Suprapubic skin (tissue), 4 donors: ENCODE measurements at regions not wholly inside any gene's neighbourhood (a gene's known extent, or its start where the extent isn't known, plus 50 kb on each side); places are given as distances from the start of the nearest gene placed in this dataset.

Experiments
- DNase-seq, 2 donors: peaks; one replicate each; pipeline ENCODE4 v3.0.0-alpha.2; 2019; ENCODE audit warnings: low spot score in 2 of 2
- H3K27ac ChIP-seq: fragments of 200-600 bp; sonication (generic); one replicate; pipeline ENCODE4 v1.5.1; 2019
- H3K27me3 ChIP-seq: fragments of 200-600 bp; sonication (generic); one replicate; pipeline ENCODE4 v1.5.1; 2019
- H3K36me3 ChIP-seq: fragments of 200-600 bp; sonication (generic); one replicate; pipeline ENCODE4 v1.5.1; 2019
- H3K4me1 ChIP-seq: fragments of 200-600 bp; sonication (generic); one replicate; pipeline ENCODE4 v1.5.1; 2019
- H3K4me3 ChIP-seq: fragments of 200-600 bp; sonication (generic); one replicate; pipeline ENCODE4 v1.5.1; 2019; ENCODE audit warnings: mild to moderate bottlenecking
- H3K9me3 ChIP-seq: fragments of 200-600 bp; sonication (generic); one replicate; pipeline ENCODE4 v1.5.1; 2019
- EP300 ChIP-seq: sonication (generic); formaldehyde crosslinking; IDR thresholded peaks from one replicate; pipeline ENCODE4 v1.6.1; 2017; ENCODE audit warnings: antibody characterized with exemption
- POLR2A ChIP-seq, 2 donors: fragments of 450-650 bp; IDR thresholded peaks; one replicate each; pipeline ENCODE4 v1.6.1; 2017; ENCODE audit warnings: antibody characterized with exemption in 2 of 2, mild to moderate bottlenecking in 2 of 2, moderate library complexity in 2 of 2
- POLR2AphosphoS5 ChIP-seq, 3 donors: sonication (generic); formaldehyde crosslinking; IDR thresholded peaks; one replicate each; pipeline ENCODE4 v1.6.1; 2017; ENCODE audit warnings: antibody characterized with exemption in 3 of 3
- WGBS: methylation state at CpG from one replicate; pipeline ENCODE4 v1.1.5; 2018; 5-methylcytosine and 5-hydroxymethylcytosine counted together
- TF ChIP-seq, protein P1 (sequence below), 2 donors: fragments of 200-600 bp in 1 of 2; fragments of 450-650 bp in 1 of 2; sonication (generic) in 1 of 2; IDR thresholded peaks; one replicate each; pipeline ENCODE4 v1.5.1; 2016 to 2019; ENCODE audit warnings: antibody characterized with exemption in 2 of 2, mild to moderate bottlenecking in 1 of 2, moderate library complexity in 1 of 2

DNA sequence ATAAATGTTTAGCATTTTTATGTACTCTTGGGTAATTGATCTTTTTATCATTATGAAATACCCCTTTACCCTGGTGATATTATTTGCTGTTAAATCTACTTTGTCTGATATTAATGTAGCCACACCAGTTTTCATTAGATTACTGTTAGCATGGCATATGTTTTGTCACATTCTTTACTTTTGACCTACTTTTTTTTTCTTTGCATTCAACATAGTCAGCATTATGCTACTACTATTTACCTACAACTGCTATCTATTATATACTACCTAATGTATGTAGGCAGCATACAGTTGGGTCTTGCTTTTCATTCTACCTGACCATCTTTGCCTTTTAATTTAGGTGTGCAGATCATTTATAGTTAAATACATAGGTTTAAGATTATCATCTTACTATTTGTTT, 1429.6 kb upstream of the ALCAM start:
- Histone ChIP-seq H3K4me3 (no peak overlapping the region), H3K36me3 (no peaks in the 10 kb centered on the region), H3K27ac (no peak overlapping the region), H3K9me3 (no peaks in the 10 kb centered on the region), H3K4me1 (no peaks in the 10 kb centered on the region), H3K27me3 (no peaks in the 10 kb centered on the region)
- TF ChIP-seq, protein P1, sequence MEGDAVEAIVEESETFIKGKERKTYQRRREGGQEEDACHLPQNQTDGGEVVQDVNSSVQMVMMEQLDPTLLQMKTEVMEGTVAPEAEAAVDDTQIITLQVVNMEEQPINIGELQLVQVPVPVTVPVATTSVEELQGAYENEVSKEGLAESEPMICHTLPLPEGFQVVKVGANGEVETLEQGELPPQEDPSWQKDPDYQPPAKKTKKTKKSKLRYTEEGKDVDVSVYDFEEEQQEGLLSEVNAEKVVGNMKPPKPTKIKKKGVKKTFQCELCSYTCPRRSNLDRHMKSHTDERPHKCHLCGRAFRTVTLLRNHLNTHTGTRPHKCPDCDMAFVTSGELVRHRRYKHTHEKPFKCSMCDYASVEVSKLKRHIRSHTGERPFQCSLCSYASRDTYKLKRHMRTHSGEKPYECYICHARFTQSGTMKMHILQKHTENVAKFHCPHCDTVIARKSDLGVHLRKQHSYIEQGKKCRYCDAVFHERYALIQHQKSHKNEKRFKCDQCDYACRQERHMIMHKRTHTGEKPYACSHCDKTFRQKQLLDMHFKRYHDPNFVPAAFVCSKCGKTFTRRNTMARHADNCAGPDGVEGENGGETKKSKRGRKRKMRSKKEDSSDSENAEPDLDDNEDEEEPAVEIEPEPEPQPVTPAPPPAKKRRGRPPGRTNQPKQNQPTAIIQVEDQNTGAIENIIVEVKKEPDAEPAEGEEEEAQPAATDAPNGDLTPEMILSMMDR (IDR thresholded peaks at IDR 0.05) = no peak
- TF ChIP-seq POLR2A (IDR thresholded peaks at IDR 0.05) = no peak
- TF ChIP-seq EP300 = no peak
- no peak for TF ChIP-seq POLR2AphosphoS5 (IDR thresholded peaks at IDR 0.05)
- DNase-seq = no peak

DNA sequence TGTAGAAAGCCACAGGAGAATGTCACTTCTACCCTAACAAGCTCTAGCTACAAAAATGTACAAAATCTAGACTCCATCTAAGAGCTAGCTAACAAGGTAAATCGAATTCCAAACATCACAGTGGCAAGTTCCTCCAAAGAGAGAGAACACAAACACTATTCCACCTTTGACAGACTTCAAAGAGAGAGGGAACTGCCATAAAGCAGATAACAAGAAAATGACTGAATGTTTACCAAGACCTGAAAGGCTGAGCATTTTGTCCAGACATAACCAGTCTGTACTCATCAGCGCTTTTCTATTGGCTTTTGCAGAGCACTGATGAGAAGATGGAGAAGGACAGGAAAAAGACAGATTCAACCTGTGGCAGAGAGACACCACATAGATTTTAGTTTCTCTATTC, 1419.6 kb upstream of the ALCAM start:
- Histone ChIP-seq H3K36me3 (no peaks in the 10 kb centered on the region), H3K27ac (no peak overlapping the region), H3K27me3 (no peaks in the 10 kb centered on the region), H3K9me3 (no peaks in the 10 kb centered on the region), H3K4me3 (no peak overlapping the region), H3K4me1 (no peaks in the 10 kb centered on the region)
- WGBS = 48% methylated on average over 2 of the region's 2 CpGs
- TF ChIP-seq POLR2A (IDR thresholded peaks at IDR 0.05) (no peak), EP300 (no peak), POLR2AphosphoS5 (IDR thresholded peaks at IDR 0.05) (no peak)
- TF ChIP-seq, protein P1 (IDR thresholded peaks at IDR 0.05) = no peak
- DNase-seq = no peak

DNA sequence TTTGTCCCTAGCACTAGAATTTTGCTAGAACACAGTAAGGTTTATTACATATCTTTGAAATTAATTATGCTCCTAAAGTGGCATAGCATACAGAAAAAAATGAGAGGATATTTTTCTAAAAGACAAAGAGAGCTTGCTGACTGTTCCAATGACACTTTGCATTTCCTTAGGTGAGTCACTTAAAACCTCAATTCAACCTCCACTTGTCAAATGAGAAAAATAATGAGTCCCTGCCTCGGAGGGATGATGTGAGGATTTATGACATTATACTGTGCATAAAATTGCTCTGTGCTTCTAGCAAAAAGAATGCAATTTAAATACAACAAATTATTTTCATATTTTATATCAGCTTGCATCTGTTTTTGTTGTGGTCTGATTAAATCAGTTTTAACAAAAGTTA, 1417.0 kb upstream of the ALCAM start:
- no peak overlapping the region for H3K27ac ChIP-seq
- 15% methylated on average over 1 of the region's 1 CpG for WGBS
- no peaks in the 10 kb centered on the region for H3K36me3 ChIP-seq
- DNase-seq = no peak
- H3K27me3 ChIP-seq = no peaks in the 10 kb centered on the region
- TF ChIP-seq POLR2AphosphoS5 (IDR thresholded peaks at IDR 0.05) (no peak), EP300 (no peak), POLR2A (IDR thresholded peaks at IDR 0.05) (no peak)
- TF ChIP-seq, protein P1 (IDR thresholded peaks at IDR 0.05) = no peak
- H3K9me3 ChIP-seq = no peaks in the 10 kb centered on the region
- H3K4me1 ChIP-seq = no peaks in the 10 kb centered on the region
- no peak overlapping the region for H3K4me3 ChIP-seq

DNA sequence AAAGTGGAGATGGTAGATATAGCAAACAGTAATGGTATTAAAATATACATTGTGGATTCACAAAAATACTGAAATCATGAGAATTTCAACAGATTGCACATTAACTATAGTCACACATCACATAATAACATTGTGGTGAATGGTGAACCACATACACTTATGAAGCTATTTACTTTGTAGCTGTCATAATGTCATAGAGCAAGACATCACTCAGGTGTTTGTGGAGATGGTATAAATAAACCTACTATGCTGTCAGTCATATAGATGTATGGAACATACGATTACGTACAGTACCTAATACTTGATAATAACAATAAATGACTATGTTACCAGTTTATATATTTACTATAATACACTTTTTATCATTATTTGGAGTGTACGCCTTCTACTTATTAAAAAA, 1416.0 kb upstream of the ALCAM start:
- DNase-seq = no peak
- no peak overlapping the region for H3K27ac ChIP-seq
- no peaks in the 10 kb centered on the region for H3K9me3 ChIP-seq
- H3K4me1 ChIP-seq = no peaks in the 10 kb centered on the region
- no peak for TF ChIP-seq EP300
- TF ChIP-seq, protein P1 (IDR thresholded peaks at IDR 0.05) = no peak
- TF ChIP-seq POLR2AphosphoS5 (IDR thresholded peaks at IDR 0.05) = no peak
- H3K4me3 ChIP-seq = no peak overlapping the region
- H3K27me3 ChIP-seq = no peaks in the 10 kb centered on the region
- H3K36me3 ChIP-seq = no peaks in the 10 kb centered on the region
- 56% methylated on average over 3 of the region's 3 CpGs for WGBS

DNA sequence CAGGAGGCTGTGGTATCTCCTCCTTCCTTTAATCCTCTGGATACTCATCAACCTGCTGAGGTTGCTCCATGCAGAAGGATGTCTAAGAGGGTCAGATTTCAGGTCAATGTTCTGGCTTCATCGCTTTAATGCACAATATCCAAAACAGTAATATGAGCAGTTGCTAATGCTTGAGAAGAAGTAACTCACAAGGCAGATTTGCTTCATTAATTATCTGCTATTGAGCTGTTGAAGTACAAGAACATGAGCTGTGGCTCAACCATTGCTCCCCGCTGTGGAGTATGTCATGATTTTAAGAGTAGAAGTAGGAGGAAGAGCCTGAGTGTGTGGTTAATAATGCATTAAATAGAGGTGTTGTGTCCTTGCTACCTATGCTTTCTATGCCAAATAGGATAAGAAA, 1412.9 kb upstream of the ALCAM start:
- WGBS = 92% methylated on average over 2 of the region's 2 CpGs

More for the DNA sequence above, 1412.9 kb upstream of the ALCAM start:
- Histone ChIP-seq H3K4me1 (no peaks in the 10 kb centered on the region), H3K9me3 (no peaks in the 10 kb centered on the region), H3K27ac (no peak overlapping the region), H3K27me3 (no peaks in the 10 kb centered on the region), H3K4me3 (no peak overlapping the region), H3K36me3 (no peaks in the 10 kb centered on the region)
- DNase-seq = no peak
- TF ChIP-seq, protein P1 (IDR thresholded peaks at IDR 0.05) = no peak
- no peak for TF ChIP-seq POLR2AphosphoS5 (IDR thresholded peaks at IDR 0.05)
- no peak for TF ChIP-seq EP300
- TF ChIP-seq POLR2A (IDR thresholded peaks at IDR 0.05) = no peak
